Neuron (in vitro differentiated cells): ENCODE measurements at regions not wholly inside any gene's neighbourhood (a gene's known extent, or its start where the extent isn't known, plus 50 kb on each side); places are given as distances from the start of the nearest gene placed in this dataset.

Experiments used
- H2AFZ ChIP-seq: one replicate; pipeline ENCODE4 v1.6.1; 2013; ENCODE audit warnings: low read depth, mild to moderate bottlenecking, inconsistent platforms, low read length, moderate library complexity
- H3K27me3 ChIP-seq: one replicate; pipeline ENCODE4 v1.6.1; 2013; ENCODE audit warnings: low read length; ENCODE audit not compliant: insufficient read depth
- H3K36me3 ChIP-seq: one replicate; pipeline ENCODE4 v1.6.1; 2013; ENCODE audit warnings: low read length; ENCODE audit not compliant: insufficient read depth
- H3K4me1 ChIP-seq: one replicate; pipeline ENCODE4 v1.6.1; 2013; ENCODE audit warnings: low read length; ENCODE audit not compliant: insufficient read depth
- H3K4me3 ChIP-seq: 2 replicates; pipeline ENCODE4 v1.5.1; 2013; ENCODE audit warnings: mild to moderate bottlenecking, low read length, moderate library complexity
- H3K9me3 ChIP-seq: one replicate; pipeline ENCODE4 v1.6.1; 2013; ENCODE audit warnings: low read length

DNA sequence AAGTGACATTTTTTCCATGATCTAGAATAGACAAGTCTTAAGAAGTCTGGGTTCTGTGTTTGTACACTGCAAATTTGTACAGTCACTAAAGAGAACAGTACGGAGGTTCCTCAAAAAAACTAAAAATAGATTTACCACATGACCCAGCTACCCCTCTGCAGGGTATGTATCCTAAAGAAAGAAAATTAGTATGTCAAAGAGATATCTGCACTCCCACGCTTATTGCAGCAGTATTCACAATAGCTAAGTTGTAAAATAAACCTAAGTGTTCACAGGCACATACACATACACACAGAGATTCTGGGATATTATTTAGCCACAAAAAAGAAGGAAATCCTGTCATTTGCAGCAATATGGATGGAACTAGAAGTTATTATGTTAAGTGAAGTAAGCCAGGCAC lies 120.4 kb downstream of the ZIC1 start:
- H3K36me3 ChIP-seq, result no peaks in the 10 kb centered on the region
- no peaks in the 10 kb centered on the region for H3K9me3 ChIP-seq
- H3K4me3 ChIP-seq, result no peak overlapping the region
- no peak overlapping the region for H2AFZ ChIP-seq
- no peaks in the 10 kb centered on the region for H3K4me1 ChIP-seq
- H3K27me3 ChIP-seq, result no peaks in the 10 kb centered on the region

- H3K9me3 ChIP-seq, result no peaks in the 10 kb centered on the region
- no peaks in the 10 kb centered on the region for H3K36me3 ChIP-seq
- no peak overlapping the region for H3K4me3 ChIP-seq
- H3K4me1 ChIP-seq, result no peaks in the 10 kb centered on the region
- H2AFZ ChIP-seq, result no peak overlapping the region
- no peaks in the 10 kb centered on the region for H3K27me3 ChIP-seq
These were observed 128.9 kb downstream of the ZIC1 start for GRCh38 chr3:147538034-147538433.

GRCh38 chr3:147540921-147541320 lies 131.8 kb downstream of the ZIC1 start:
- Histone ChIP-seq H3K9me3 (no peaks in the 10 kb centered on the region), H3K4me1 (no peaks in the 10 kb centered on the region), H3K4me3 (no peak overlapping the region), H3K36me3 (no peaks in the 10 kb centered on the region), H3K27me3 (no peaks in the 10 kb centered on the region), H2AFZ (no peak overlapping the region)

- Histone ChIP-seq H3K9me3 (no peaks in the 10 kb centered on the region), H3K4me3 (no peak overlapping the region), H3K36me3 (no peaks in the 10 kb centered on the region), H3K27me3 (no peaks in the 10 kb centered on the region), H3K4me1 (no peaks in the 10 kb centered on the region), H2AFZ (no peak overlapping the region)
These were observed 135.1 kb downstream of the ZIC1 start for GRCh38 chr3:147544290-147544689.

DNA sequence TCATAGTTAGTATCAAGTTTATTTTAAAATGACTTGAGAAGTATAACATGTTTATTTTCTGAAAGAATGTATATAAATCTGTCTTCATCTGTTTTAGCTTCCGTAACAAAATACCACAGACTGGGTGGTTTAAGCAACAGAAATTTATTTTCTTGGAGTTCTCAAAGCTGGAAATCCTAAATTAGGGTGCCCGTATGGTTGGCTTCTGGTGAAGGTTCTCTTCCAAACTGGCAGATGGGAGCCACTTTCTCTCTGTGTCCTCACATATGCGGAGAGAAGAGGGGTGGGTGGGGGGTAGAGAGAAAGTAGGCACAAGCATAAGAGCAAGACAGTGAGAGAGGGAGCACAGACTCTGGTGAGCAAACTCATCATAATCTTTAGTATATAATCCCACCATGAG lies 142.3 kb downstream of the ZIC1 start:
- no peaks in the 10 kb centered on the region for H3K27me3 ChIP-seq
- no peaks in the 10 kb centered on the region for H3K4me1 ChIP-seq
- no peak overlapping the region for H2AFZ ChIP-seq
- no peaks in the 10 kb centered on the region for H3K36me3 ChIP-seq
- no peak overlapping the region for H3K4me3 ChIP-seq
- H3K9me3 ChIP-seq, result peaks cover 2% of the 10 kb centered on the region

GRCh38 chr3:147554332-147554731 lies 145.2 kb downstream of the ZIC1 start:
- H2AFZ ChIP-seq, result no peak overlapping the region
- peaks cover 2% of the 10 kb centered on the region for H3K9me3 ChIP-seq
- H3K36me3 ChIP-seq, result no peaks in the 10 kb centered on the region
- no peak overlapping the region for H3K4me3 ChIP-seq
- no peaks in the 10 kb centered on the region for H3K27me3 ChIP-seq
- H3K4me1 ChIP-seq, result no peaks in the 10 kb centered on the region

GRCh38 chr3:147572970-147573340 lies 163.8 kb downstream of the ZIC1 start:
- no peaks in the 10 kb centered on the region for H3K27me3 ChIP-seq
- H3K9me3 ChIP-seq, result no peaks in the 10 kb centered on the region
- peaks cover 4% of the 10 kb centered on the region for H3K4me1 ChIP-seq
- no peaks in the 10 kb centered on the region for H3K36me3 ChIP-seq
- H2AFZ ChIP-seq, result no peak overlapping the region
- H3K4me3 ChIP-seq, result no peak overlapping the region

DNA sequence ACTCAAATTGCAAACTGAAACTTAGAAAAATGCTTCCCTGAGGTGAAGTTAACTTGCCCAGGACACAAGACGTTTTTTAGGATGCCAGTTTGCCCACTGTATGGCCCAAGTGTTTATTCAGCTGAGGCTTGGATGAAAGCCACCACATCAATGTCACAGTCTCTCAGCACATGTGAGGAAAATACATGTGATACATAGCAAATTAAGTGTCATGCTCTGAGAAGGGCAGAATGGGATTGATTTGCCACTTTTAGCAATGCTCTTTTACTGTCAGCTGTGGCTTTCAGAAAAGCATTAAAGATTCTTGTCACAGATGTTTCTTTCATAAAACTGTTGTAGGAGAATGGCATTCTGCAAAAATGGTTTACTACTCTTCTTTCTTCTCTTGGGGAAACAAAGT lies 165.5 kb downstream of the ZIC1 start:
- no peaks in the 10 kb centered on the region for H3K27me3 ChIP-seq
- no peaks in the 10 kb centered on the region for H3K9me3 ChIP-seq
- H3K4me3 ChIP-seq, result no peak overlapping the region
- no peaks in the 10 kb centered on the region for H3K36me3 ChIP-seq
- H3K4me1 ChIP-seq, result peaks cover 4% of the 10 kb centered on the region
- no peak overlapping the region for H2AFZ ChIP-seq

DNA sequence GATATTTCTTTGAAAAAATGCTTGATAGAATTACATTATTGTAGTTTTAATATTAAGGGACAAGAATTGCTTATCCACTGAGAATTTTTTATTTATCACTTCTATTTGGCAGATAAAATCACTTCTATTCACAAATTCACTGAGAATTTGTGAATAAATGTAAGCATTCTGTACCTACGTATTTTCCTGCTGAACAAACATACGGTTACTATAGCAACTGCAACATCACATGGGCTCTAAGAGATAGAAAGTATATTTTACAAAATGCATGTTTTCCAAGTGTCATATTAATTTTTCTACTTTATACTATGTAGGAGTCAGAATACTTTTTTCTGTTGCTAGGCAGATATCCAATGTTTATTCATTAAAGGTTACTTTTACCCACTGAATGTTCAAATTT lies 166.2 kb downstream of the ZIC1 start:
- Histone ChIP-seq H3K4me3 (no peak overlapping the region), H3K4me1 (peaks cover 4% of the 10 kb centered on the region), H3K9me3 (no peaks in the 10 kb centered on the region)

GRCh38 chr3:147582642-147583041 lies 173.5 kb downstream of the ZIC1 start:
- Histone ChIP-seq H3K36me3 (no peaks in the 10 kb centered on the region), H3K4me1 (no peaks in the 10 kb centered on the region), H2AFZ (no peak overlapping the region), H3K4me3 (no peak overlapping the region), H3K27me3 (no peaks in the 10 kb centered on the region), H3K9me3 (no peaks in the 10 kb centered on the region)

More for the DNA sequence above, 166.2 kb downstream of the ZIC1 start:
- Histone ChIP-seq H3K36me3 (no peaks in the 10 kb centered on the region), H3K27me3 (no peaks in the 10 kb centered on the region), H2AFZ (no peak overlapping the region)

GRCh38 chr3:147589016-147589415 lies 179.9 kb downstream of the ZIC1 start:
- no peaks in the 10 kb centered on the region for H3K27me3 ChIP-seq
- H3K36me3 ChIP-seq, result no peaks in the 10 kb centered on the region
- no peaks in the 10 kb centered on the region for H3K4me1 ChIP-seq
- H3K4me3 ChIP-seq, result no peak overlapping the region
- no peak overlapping the region for H2AFZ ChIP-seq
- no peaks in the 10 kb centered on the region for H3K9me3 ChIP-seq

DNA sequence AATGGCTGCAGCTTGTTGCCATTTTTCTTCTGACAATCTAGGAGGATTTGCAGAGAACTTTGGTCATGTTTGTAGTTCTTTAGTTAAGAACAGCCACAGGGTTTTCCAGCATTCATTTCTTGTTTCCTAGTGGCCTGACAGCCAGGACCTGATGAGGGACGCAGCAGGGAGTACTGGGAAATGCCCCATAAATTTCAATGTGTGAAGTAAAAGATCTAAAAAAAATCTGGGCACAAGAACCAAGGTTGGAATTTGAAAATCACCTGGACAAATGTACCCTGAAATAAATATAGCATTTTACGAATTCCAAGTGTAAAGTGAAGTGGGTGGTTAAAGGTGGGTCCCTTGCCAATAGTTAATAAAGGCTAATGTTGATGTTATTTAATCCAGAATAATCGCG lies 195.0 kb downstream of the ZIC1 start:
- no peaks in the 10 kb centered on the region for H3K9me3 ChIP-seq
- H3K4me1 ChIP-seq, result no peaks in the 10 kb centered on the region
- no peaks in the 10 kb centered on the region for H3K27me3 ChIP-seq
- no peak overlapping the region for H2AFZ ChIP-seq
- H3K4me3 ChIP-seq, result no peak overlapping the region
- H3K36me3 ChIP-seq, result no peaks in the 10 kb centered on the region

GRCh38 chr3:147613725-147614124 lies 204.6 kb downstream of the ZIC1 start:
- peaks cover 5% of the 10 kb centered on the region for H3K4me1 ChIP-seq
- H3K36me3 ChIP-seq, result no peaks in the 10 kb centered on the region
- no peak overlapping the region for H2AFZ ChIP-seq
- no peaks in the 10 kb centered on the region for H3K27me3 ChIP-seq
- no peak overlapping the region for H3K4me3 ChIP-seq
- H3K9me3 ChIP-seq, result no peaks in the 10 kb centered on the region

DNA sequence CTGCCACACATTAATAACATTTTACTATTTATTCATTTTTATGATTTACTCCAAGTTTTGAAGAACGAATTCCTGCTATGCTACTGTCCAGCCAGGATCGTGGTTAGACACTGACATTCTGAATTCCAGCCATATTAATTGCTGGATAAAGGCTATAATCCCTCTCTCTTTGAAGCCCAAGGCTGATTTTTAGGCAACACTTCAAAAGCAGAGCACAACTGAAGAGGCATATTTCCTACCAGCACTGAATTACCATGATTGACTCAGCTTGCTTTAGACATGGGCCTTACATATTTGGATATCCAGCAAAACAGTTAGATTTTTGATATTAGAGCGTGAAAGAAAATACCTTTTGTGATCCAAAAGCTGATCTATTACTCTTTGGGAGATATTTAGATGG lies 205.0 kb downstream of the ZIC1 start:
- Histone ChIP-seq H3K4me1 (peaks cover 6% of the 10 kb centered on the region), H3K9me3 (no peaks in the 10 kb centered on the region)

More for the DNA sequence above, 205.0 kb downstream of the ZIC1 start:
- Histone ChIP-seq H3K36me3 (no peaks in the 10 kb centered on the region), H3K4me3 (no peak overlapping the region), H3K27me3 (no peaks in the 10 kb centered on the region), H2AFZ (no peak overlapping the region)
